C4-2B (cell line): ENCODE measurements at regions not wholly inside any gene's neighbourhood (a gene's known extent, or its start where the extent isn't known, plus 50 kb on each side); places are given as distances from the start of the nearest gene placed in this dataset.

ENCODE experiments used
- ZFX ChIP-seq: fragments of 450-650 bp; IDR thresholded peaks from 2 replicates; pipeline ENCODE4 v1.6.1; 2017
- TF ChIP-seq, protein P1 (sequence below): fragments of 450-650 bp; conservative IDR thresholded peaks from 2 replicates; pipeline ENCODE4 v1.5.1; 2017; ENCODE audit warnings: mild to moderate bottlenecking

DNA sequence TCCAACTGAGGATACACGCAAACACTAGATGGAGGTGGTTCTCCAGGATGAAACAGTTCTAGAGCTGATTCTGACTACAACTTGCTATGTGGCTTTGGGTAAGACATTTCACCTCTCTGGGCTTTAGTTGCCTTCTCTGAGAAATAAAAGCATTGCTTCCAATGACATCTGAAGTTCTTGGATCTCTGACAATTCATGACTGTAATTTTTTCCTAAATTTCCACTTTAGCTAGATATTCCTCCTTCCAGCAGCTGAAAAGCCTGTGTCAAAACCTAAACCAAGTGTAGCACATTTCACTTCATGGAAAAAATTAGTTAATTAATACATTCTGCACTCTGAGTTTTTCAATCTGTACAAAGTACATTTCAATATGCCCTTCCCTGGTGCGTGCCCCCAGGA is 50.0 kb upstream of the ANK3 start:
- TF ChIP-seq, protein P1, sequence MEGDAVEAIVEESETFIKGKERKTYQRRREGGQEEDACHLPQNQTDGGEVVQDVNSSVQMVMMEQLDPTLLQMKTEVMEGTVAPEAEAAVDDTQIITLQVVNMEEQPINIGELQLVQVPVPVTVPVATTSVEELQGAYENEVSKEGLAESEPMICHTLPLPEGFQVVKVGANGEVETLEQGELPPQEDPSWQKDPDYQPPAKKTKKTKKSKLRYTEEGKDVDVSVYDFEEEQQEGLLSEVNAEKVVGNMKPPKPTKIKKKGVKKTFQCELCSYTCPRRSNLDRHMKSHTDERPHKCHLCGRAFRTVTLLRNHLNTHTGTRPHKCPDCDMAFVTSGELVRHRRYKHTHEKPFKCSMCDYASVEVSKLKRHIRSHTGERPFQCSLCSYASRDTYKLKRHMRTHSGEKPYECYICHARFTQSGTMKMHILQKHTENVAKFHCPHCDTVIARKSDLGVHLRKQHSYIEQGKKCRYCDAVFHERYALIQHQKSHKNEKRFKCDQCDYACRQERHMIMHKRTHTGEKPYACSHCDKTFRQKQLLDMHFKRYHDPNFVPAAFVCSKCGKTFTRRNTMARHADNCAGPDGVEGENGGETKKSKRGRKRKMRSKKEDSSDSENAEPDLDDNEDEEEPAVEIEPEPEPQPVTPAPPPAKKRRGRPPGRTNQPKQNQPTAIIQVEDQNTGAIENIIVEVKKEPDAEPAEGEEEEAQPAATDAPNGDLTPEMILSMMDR = no peak
- TF ChIP-seq ZFX = no peak
